HK-2 (cell line): ENCODE measurements at regions not wholly inside any gene's neighbourhood (a gene's known extent, or its start where the extent isn't known, plus 50 kb on each side); places are given as distances from the start of the nearest gene placed in this dataset.
A peak's percentile ranks its signal among the peaks of the same experiment; 100 is the strongest.

Experiments used
- DNase-seq: peaks from one replicate; pipeline ENCODE4 v3.0.0-alpha.2; 2018; ENCODE audit not compliant: unreplicated experiment

GRCh38 chr7:10117815-10118214 lies 855.9 kb upstream of the PHF14 start:
- no peak for DNase-seq

- no peak for DNase-seq
Measured at GRCh38 chr7:10120936-10121335, 852.7 kb upstream of the PHF14 start.

- no peak for DNase-seq
Measured at GRCh38 chr7:10121631-10122030, 852.0 kb upstream of the PHF14 start.

DNA sequence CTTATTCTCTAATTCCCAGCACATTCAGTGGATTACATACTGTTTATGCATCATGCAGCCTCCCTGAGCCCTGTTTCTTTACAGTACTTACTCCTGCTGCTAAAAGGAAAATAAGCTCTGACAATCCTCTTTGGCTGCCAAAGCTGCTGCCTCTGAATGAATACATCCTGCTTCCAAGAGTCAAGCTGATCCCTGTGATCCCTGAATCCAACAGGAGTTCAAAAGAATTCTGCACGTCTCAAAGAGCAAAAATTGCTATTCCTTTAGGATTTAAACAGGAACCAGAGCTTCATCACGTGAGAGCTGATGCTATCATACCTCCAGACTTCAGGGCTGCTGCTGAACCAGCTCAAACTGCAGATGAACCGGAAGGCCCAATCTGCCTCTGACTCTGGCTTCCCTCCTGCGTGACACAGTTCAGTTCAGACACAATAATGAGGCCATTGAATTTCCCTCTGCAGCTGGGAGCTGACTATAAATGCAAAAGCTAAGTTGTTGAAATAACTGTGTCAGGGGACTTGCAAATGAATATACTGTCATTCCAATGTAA lies 851.0 kb upstream of the PHF14 start:
- no peak for DNase-seq

DNA sequence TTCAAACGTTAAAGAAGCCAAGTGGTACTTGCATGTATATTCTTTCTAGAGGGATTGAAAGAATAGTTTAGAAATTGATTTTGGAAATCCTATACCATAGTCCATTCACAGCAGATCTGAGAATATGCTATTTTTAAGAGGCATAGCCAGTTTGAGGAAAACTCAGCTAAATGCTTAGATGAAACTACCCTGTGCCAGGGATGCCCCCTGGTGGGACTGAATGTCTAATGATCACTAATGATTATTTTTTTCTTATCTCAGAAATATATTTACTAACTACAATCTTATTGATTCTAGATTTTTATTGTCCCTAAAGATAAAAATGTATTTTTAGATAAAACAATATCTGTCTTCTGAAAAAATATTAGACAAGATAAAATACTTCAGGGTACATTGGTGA lies 844.9 kb upstream of the PHF14 start:
- DNase-seq: peak; percentile 5

GRCh38 chr7:10138087-10138854 lies 835.4 kb upstream of the PHF14 start:
- no peak for DNase-seq

GRCh38 chr7:10146271-10146670 lies 827.4 kb upstream of the PHF14 start:
- DNase-seq: no peak

DNA sequence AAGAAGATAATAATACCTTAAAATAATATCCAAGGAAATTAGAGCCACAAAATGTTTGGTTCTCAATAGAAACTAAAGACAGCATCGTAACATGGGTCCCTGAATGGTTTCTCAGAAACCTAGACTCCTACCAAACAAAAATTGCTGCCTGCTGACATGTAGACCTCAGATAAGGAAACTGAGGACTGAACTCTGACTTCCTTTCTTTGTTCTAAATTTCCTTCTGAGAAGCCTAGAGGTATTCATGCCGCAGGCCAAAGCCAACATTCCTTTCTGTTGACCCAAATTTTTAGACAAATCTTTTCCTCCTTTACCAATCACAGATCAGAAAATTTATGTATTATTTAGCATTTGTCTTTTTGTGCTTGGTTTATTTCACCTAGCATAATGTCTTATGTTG lies 816.7 kb upstream of the PHF14 start:
- no peak for DNase-seq

- DNase-seq: no peak
Measured at GRCh38 chr7:10181996-10182395, 791.7 kb upstream of the PHF14 start.

DNA sequence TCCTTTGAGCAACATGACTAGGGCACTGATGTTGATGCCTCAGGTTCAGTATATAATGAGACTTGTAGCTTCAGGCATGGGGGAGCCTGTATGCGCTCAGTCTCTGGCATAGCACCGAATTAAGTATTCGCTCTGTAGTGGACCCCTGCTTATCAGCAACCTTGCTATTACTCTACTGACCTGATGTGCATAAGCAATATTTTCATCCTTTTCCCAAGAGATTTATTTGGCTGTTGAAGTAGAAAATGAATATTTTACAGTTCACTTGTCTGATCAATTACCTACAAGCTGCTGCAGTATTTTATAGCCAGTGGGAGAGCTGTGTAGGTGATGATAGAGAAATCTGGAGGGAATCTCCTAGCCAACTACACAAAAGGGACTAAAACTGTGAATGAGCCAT lies 781.6 kb upstream of the PHF14 start:
- no peak for DNase-seq

- no peak for DNase-seq
Measured at GRCh38 chr7:10205696-10206095, 768.0 kb upstream of the PHF14 start.

GRCh38 chr7:10210000-10210399 lies 763.7 kb upstream of the PHF14 start:
- DNase-seq: no peak

- no peak for DNase-seq
Measured at GRCh38 chr7:10211016-10211415, 762.7 kb upstream of the PHF14 start.

- DNase-seq: no peak
Measured at GRCh38 chr7:10211861-10212260, 761.8 kb upstream of the PHF14 start.

DNA sequence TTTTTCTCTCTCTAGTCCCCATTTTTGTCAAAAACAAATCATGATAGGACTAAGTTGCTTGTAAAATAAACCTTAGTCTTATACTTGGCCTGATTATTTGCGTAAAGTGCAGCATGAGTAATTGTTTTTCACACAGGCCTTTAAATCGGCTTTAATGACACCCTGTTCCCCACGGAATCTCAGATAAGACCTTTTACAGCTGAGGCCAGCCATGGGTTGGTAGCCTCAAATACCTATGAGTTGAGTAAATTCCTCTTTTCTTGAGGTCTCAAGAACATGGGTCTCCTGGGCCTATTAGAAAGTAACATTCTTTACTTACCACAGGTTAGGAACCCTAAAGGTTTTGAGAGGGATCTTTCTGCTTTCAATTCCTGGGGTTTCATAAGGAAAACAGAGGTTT lies 761.0 kb upstream of the PHF14 start:
- no peak for DNase-seq

DNA sequence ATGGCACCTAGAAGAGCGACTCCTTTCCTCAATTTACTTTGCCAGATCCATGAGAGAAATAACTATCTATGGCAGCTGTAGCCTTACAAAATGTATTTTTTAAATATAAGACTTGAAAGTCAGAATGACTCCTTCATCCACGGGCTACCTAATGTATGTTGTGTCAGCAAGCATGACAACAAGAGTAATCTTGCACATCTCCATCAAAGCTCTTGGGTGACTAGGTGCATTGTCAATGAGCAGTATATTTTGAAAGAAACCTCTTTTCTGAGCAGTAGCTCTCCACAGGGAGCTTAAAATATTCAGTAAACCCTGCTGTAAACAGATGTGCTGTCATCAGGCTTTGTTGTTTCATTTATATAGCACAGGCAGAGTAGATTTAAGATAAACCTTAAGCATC lies 757.2 kb upstream of the PHF14 start:
- DNase-seq: no peak

DNA sequence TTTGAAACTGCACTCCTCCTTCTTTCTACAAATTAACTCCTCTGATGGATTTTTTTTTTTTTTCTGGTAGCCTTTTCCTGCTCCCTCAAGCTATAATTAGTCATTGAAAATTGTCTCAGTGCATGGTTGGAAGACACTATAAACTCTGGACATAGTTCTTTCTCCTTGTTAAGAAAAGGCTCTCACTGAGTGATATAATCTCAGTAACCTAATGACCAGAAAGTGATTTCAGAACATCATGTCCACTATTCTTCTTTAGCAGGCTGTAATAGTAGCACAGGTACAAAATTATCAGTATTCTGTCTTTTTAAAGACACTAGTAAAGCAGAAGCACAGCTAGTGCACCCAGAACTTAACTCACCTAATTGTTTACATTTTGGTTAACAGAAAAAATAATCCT lies 752.6 kb upstream of the PHF14 start:
- no peak for DNase-seq

- DNase-seq: no peak
Measured at GRCh38 chr7:10222976-10223375, 750.7 kb upstream of the PHF14 start.

- no peak for DNase-seq
Measured at GRCh38 chr7:10225275-10225674, 748.4 kb upstream of the PHF14 start.

DNA sequence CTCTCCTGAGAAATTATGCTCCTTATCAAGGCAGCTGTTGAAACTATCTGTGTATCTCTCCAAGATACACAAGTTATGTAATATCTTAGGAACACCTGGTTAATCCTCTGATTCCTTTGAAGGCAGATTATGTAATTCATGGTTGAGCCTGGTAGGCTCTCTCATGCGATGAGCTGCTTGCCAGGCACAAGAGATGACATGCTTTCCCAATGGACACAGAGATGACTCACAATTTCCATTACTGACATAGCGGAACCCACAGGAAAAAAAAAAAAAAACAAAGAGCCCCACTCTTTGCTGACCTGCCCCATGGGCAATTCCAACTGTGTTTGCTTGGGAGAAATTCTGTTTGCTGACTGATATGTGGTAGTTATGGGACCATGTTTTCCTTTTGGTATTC lies 736.4 kb upstream of the PHF14 start:
- peak; percentile 2 for DNase-seq

DNA sequence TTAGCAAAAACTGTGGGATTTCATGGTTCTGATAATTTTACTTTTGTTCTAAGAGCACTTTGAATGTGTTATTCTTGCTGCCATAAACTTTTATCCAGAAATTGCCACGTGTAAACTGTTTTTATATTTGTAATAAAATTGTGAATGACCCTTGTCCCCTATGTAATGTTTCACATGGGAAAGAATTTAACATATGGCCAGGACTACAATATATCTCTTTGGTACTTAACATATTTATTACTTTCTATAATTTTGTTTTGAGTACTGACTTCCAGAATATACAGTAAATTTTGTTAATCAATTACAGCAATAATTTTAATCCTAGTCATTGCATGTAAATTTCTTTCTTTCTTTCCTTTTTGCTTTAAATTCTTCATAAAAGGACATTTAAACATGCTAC lies 735.0 kb upstream of the PHF14 start:
- DNase-seq: no peak

GRCh38 chr7:10239695-10240345 lies 733.9 kb upstream of the PHF14 start:
- DNase-seq: no peak

GRCh38 chr7:10245406-10245805 lies 728.3 kb upstream of the PHF14 start:
- no peak for DNase-seq
